ENCODE measurements at regions not wholly inside any gene's neighbourhood (a gene's known extent, or its start where the extent isn't known, plus 50 kb on each side); places are given as distances from the start of the nearest gene placed in this dataset.

GRCh38 chr16:72554935-72555334 lies 383.0 kb upstream of the PMFBP1 start:
- TF ChIP-seq POLR2A (IDR thresholded peaks at IDR 0.05; ENCODE audit: low read depth, low read length), result no peak
- TF ChIP-seq POLR2AphosphoS5 (IDR thresholded peaks at IDR 0.05; ENCODE audit: low read depth, low read length), result no peak
- TF ChIP-seq TAF1 (IDR thresholded peaks at IDR 0.05; ENCODE audit: low read depth, low read length), result no peak
- no peak for TF ChIP-seq POU2F2 (IDR thresholded peaks at IDR 0.05; ENCODE audit: low read depth, low read length)
- no peak for TF ChIP-seq SPI1 (IDR thresholded peaks at IDR 0.05; ENCODE audit: low read depth, low read length)
- TF ChIP-seq PAX5 (IDR thresholded peaks at IDR 0.05; ENCODE audit: insufficient read depth, low read length, severe bottlenecking), result no peak

All from GM12891 (cell line).